ENCODE measurements at regions not wholly inside any gene's neighbourhood (a gene's known extent, or its start where the extent isn't known, plus 50 kb on each side); places are given as distances from the start of the nearest gene placed in this dataset.
A peak's percentile ranks its signal among the peaks of the same experiment; 100 is the strongest.

- DNase-seq, result no peak
Measured at GRCh38 chr1:222284466-222284865, 263.4 kb downstream of the HHIPL2 start.

- no peak for DNase-seq
Measured at GRCh38 chr1:222283147-222283768, 264.6 kb downstream of the HHIPL2 start.

- no peak for DNase-seq
Measured at GRCh38 chr1:222279591-222279990, 268.3 kb downstream of the HHIPL2 start.

DNA sequence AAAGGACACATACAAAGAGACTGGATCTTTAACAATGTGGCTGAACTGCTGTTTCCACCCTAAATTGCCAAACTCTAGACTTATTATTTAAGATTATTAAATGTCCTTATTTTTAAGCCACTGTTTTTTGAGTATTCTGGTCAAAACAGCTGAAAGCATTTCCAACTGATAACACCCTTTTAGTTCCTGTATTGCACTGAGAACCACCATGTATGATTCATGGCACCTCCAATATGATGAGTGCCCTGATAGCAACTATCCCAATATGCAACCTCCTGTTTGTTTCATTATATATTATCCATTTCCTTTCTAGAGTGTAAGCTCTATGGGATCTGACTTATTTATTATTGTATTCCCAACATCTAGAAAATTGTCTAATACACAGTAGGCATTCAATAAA, 269.4 kb downstream of the HHIPL2 start:
- DNase-seq, result no peak

- no peak for DNase-seq
Measured at GRCh38 chr1:222275729-222276465, 272.0 kb downstream of the HHIPL2 start.

DNA sequence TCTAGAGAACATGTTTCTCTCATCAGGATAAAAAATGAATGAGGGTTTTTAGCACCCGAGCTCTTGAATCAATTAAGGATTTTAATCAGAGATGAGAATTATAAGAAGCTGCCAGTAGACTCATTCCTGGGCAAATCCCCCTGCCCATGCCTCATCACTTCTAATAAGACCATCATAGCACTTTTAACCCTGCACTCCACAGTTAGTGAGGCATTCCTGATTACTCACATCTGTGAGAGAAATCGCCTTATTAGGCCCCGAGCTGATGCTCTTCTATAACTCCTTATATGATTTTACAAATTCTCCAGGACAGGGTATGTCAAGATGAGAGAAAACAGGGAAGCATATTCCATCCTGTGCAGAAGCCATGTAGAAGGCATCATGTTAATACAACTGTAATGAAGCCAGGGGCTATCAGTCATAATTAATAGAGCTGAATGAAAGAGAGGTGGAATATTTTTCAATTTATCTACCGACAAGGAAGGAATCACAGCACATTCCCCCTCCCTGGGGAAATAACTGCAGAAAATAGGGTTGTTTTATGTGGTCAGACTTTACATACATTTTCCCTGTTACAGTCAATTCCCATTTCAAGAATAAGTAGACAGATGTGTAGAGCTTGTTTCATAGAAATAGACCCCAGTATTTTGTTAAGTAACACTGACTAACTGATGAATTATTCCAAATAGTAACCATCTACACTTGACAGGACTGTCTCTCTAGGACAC, 272.7 kb downstream of the HHIPL2 start:
- DNase-seq, result no peak

DNA sequence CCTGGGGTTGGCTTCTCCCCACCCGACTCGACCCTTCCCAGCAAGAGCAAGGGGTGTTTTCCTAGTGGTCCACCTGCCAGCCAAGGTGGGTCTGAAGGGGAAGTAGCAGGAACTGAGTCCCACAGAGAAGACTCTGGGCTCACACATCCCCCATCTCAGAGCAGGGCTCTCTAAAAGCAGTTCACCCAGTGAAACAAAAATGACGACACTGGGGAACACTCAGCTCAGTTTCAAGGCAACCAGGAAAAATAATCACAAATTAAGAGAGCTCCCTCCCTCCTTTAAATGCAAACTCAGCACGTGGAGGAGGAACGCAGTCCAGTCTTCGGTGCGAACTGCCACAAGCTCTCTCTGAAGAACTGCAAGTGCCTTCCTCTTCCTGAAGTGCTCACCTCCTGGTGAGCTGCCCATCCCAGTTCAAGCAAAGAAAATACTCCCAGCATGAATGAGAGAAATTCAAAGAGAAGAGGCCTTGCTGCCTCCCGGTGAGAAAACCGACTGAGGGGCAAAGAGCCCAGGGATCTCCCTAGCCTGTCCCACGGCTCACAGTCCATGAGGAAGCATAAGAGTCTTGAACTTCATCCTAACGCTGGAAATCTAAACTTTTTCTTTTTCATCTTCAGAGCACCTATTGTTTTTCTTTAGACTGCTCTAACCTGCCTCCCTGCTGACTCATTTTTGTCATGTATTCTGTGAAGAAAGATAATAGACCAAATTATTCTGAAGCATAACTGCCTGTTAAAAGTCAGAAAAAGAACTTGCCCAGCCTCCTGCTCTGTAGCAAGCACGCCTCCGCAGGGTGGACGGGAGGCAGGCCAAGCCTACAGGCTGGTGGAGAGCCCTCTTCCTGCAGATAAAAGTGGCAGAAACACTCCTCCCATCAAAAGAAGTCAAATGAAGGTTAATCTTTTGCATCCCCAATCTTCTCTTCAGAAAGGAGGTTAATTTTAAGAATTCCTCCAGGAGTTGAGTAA, 281.4 kb downstream of the HHIPL2 start:
- DNase-seq, result no peak

- no peak for DNase-seq
Measured at GRCh38 chr1:222263791-222264190, 284.1 kb downstream of the HHIPL2 start.

DNA sequence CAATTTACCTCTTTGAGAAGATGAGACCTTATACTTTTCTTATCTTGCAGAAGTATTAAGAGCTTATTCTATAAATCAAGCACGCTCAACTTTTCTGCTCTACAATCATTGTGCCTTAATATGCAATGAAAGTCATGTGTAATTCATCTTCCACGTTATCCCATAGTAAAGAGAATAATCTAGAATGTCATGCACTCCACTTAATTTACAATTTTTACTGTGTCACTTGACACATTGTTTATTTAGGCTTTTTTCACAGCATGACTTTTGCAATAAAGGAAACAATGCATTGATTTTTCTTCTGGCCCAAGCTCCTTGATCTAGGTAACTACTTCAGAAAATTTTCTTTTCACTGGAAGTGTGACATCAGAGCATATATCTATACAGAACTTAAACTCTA, 290.9 kb downstream of the HHIPL2 start:
- DNase-seq, result no peak

DNA sequence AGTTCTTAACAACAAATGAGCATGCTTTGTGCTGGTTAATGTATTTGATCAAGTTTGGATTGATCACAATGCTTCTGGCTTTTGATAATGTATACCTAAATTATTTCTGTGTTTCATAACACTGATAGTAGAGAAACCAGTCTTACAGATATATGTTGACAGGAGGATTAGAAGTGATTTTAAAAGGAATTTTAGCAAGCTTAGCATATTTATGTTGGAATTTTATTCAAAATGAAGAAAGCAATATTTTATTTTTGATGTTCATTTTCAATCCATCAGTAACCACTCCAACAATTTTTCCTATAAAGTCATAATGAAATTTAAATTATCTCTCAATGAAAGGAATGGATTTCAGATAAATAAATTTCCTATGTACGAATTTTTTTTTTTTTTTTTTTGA, 291.8 kb downstream of the HHIPL2 start:
- no peak for DNase-seq

DNA sequence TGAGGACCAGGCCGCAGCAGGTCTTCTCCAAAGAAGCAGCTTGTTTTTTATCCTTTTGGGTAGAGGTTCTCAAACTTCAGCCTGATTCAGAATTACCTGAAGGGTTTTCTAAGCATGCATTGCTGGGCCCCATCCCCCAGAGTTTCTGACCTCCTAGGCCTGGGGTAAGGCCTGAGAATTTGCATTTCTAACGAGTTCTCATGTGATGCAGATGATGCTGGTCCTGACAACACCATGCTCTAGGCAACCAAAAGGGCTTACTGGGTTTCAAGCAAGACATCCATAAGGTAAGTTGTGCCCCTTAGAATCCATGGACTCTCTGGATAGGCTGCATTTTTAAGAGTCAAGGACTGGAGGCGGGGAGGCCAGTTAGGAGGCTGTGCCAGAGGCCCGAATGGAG, 295.1 kb downstream of the HHIPL2 start:
- no peak for DNase-seq

GRCh38 chr1:222251847-222252246, 296.1 kb downstream of the HHIPL2 start:
- DNase-seq, result no peak

GRCh38 chr1:222250376-222250775, 297.5 kb downstream of the HHIPL2 start:
- no peak for DNase-seq

DNA sequence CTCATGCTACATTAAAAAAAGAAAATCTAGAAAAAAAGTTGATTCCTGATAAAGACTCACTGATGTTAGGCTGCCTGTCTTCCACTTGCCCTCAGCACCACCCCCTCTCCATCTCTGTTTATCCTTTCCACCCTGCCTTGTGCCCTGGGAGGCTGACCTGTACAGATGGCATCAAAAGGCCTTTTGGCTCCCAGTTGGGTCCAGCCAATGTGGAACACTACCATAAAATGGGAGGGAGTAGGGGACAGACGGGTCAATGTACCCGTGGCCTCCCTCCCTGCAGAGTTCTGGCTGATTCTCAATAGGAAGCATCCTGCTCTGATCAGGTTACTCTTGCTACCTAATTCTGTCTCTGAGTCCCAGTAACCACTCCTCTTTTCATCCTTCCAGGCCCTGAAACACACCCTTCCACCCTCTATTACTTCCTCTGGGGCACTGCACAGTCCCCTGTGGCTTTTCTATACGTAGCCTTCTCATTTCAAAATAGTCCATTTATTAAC, 300.0 kb downstream of the HHIPL2 start:
- no peak for DNase-seq

DNA sequence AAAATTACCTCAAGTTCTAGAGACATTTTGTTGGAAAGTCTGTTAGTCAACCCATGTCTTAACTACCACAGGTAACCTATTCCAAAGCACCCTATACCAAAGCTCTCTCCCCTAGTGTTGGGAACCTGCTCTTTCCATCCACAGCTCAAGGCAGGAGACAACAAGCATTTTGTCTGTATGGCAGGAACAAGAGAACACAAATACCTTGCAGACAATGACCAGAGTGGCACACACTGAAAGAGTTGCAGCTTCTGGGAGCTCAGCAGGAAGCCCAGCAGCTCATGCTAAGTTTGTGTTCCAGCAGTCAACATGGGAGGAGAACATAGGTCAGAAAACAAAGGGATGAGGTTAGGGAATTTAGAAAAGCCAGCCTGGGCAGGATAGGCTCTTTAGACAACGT, 300.8 kb downstream of the HHIPL2 start:
- no peak for DNase-seq

DNA sequence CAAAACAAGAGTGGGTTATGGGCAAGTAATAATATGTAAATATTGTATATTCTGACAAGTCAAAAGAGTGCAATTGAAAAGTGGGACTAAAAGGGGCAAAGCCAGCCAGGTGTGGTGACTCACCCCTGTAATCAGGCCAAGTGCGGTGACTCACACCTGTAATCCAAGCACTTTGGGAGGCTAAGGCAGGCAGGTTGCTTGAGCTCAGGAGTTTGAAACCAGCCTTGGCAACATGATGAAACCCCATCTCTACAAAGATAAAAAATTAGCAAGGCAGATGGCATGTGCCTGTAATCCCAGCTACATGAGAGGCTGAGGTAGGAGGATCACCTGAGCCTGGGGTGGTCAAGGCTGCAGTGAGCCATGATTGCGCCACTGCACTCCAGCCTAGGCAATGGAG, 304.0 kb downstream of the HHIPL2 start:
- DNase-seq, result peak; percentile 15

DNA sequence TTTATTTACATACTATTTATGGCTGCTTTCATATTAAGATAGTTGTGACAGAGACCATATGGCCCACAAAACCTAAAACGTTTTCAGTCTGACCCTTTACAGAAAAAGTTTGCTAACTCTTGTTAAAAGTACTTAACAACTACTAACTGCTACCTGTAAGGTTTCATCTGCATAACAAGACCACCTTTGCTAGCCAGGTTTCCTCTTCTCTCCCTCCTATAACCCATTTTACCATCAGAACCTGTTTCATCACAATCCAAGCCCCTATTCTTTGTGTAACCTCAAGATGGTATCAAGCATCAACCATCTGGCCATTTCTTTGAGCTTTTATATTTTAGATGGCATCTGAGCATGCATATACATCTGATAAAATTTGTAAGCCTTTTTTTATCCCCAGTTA, 305.4 kb downstream of the HHIPL2 start:
- DNase-seq, result no peak

DNA sequence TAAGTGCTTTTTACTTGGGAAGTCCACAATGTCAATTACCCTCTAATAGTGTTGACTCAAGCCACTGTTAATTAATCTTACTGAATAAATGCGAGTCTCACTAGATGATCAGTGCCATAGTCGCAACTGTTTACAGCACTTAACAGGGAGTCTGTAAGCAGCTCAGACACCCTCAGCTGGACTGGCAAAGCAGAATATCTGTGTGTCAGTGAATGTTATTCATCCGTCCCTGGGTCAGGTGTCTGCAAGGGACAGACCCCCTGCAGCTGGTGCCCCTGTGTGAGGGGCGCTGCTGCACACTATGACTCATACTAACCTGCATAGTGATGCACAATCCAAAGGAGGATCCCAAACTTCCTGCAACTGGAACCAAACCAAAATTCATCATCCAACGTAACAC, 306.5 kb downstream of the HHIPL2 start:
- DNase-seq, result no peak

- DNase-seq, result no peak
Measured at GRCh38 chr1:222240536-222241181, 307.2 kb downstream of the HHIPL2 start.

- no peak for DNase-seq
Measured at GRCh38 chr1:222239130-222239529, 308.8 kb downstream of the HHIPL2 start.

GRCh38 chr1:222234351-222234750, 313.6 kb downstream of the HHIPL2 start:
- DNase-seq, result no peak

Data from activated CD4-positive, alpha-beta T cell treated with anti-CD3 and anti-CD28 coated beads for 48 hours (primary cell).